SK-N-SH (cell line): ENCODE measurements at regions not wholly inside any gene's neighbourhood (a gene's known extent, or its start where the extent isn't known, plus 50 kb on each side); places are given as distances from the start of the nearest gene placed in this dataset.

Source experiments
- CTCF ChIA-PET: fragments of 300-600, 350-600 bp; formaldehyde crosslinking; extraction: SDS; loops from one replicate; lab custom pipeline; 2021; lab: Yijun Ruan, JAX
- POLR2A ChIA-PET: fragments of 350-600 bp; sonication (Branson Sonifier 250); formaldehyde crosslinking; extraction: SDS; loops from one replicate; lab custom pipeline; 2020; ENCODE audit warnings: antibody characterized with exemption, inconsistent platforms; lab: Yijun Ruan, JAX
- DNase-seq: peaks from one replicate; pipeline ENCODE4 v3.0.0; 2012
- H2AFZ ChIP-seq: fragments of 200-600 bp; sonication (generic); 2 replicates; pipeline ENCODE4 v1.8.1; 2016; ENCODE audit warnings: antibody characterized with exemption, mild to moderate bottlenecking, low read depth
- H3F3A ChIP-seq: fragments of 200-600 bp; sonication (generic); replicated peaks from 2 replicates; pipeline ENCODE3; 2016; ENCODE audit warnings: antibody characterized with exemption, mild to moderate bottlenecking; ENCODE audit not compliant: insufficient read depth
- H3K27ac ChIP-seq, 2 experiments: fragments of 200-500 bp in 1 of 2; fragments of 200-600 bp in 1 of 2; sonication (Bioruptor generic) in 1 of 2; sonication (generic), shearing (Covaris generic) in 1 of 2; 2 replicates each; pipeline versions ENCODE4 v1.5.1 to v1.6.1; 2014 to 2016; ENCODE audit warnings: low read depth in 2 of 2, inconsistent platforms in 1 of 2, low read length in 1 of 2, mild to moderate bottlenecking in 1 of 2, mixed read lengths in 1 of 2
- H3K27me3 ChIP-seq: fragments of 200-600 bp; sonication (generic), shearing (Covaris generic); 2 replicates; pipeline ENCODE4 v1.6.1; 2016; ENCODE audit warnings: mixed run types; ENCODE audit not compliant: insufficient read depth
- H3K36me3 ChIP-seq, 2 experiments: fragments of 200-500 bp in 1 of 2; fragments of 200-600 bp in 1 of 2; sonication (Bioruptor generic) in 1 of 2; sonication (generic) in 1 of 2; replicated peaks in 1 of 2; 2 replicates each; pipeline versions ENCODE3 to v1.5.1; 2014 to 2016; ENCODE audit warnings: low read length in 1 of 2, mild to moderate bottlenecking in 1 of 2; ENCODE audit not compliant: insufficient read depth in 2 of 2, control insufficient read depth in 1 of 2
- H3K4me1 ChIP-seq, 2 experiments: fragments of 200-500 bp in 1 of 2; fragments of 200-600 bp in 1 of 2; sonication (Bioruptor generic) in 1 of 2; sonication (generic), shearing (Covaris generic) in 1 of 2; 2 replicates each; pipeline versions ENCODE4 v1.5.1 to v1.6.1; 2014 to 2016; ENCODE audit warnings: low read depth in 1 of 2, low read length in 1 of 2, mixed run types in 1 of 2; ENCODE audit not compliant: insufficient read depth in 2 of 2, control insufficient read depth in 1 of 2
- H3K4me2 ChIP-seq: fragments of 200-600 bp; sonication (generic), shearing (Covaris generic); 2 replicates; pipeline ENCODE4 v1.6.1; 2017; ENCODE audit warnings: mixed run types
- H3K4me3 ChIP-seq, 2 experiments: fragments of 200-500 bp in 1 of 2; fragments of 200-600 bp in 1 of 2; sonication (Bioruptor generic) in 1 of 2; sonication (generic), shearing (Covaris generic) in 1 of 2; 2 replicates each; pipeline versions ENCODE4 v1.5.1 to v1.8.1; 2014 to 2016; ENCODE audit warnings: low read depth in 2 of 2, inconsistent platforms in 1 of 2, low read length in 1 of 2, mild to moderate bottlenecking in 1 of 2, mixed read lengths in 1 of 2, moderate library complexity in 1 of 2
- H3K79me2 ChIP-seq: fragments of 200-600 bp; sonication (generic); 2 replicates; pipeline ENCODE4 v1.8.1; 2017; ENCODE audit warnings: mild to moderate bottlenecking; ENCODE audit not compliant: insufficient read depth
- H3K9ac ChIP-seq: fragments of 200-600 bp; sonication (generic); 2 replicates; pipeline ENCODE4 v1.6.1; 2017; ENCODE audit warnings: mixed run types
- H3K9me2 ChIP-seq: fragments of 200-600 bp; sonication (generic); 2 replicates; pipeline ENCODE4 v1.6.1; 2017; ENCODE audit warnings: mixed run types
- H3K9me3 ChIP-seq: fragments of 200-600 bp; sonication (generic); 2 replicates; pipeline ENCODE4 v1.6.1; 2017; ENCODE audit warnings: mixed run types, mild to moderate bottlenecking, moderate library complexity
- H4K20me1 ChIP-seq: fragments of 200-600 bp; sonication (generic); 2 replicates; pipeline ENCODE4 v1.6.1; 2017; ENCODE audit warnings: mild to moderate bottlenecking, mixed run types; ENCODE audit not compliant: insufficient read depth
- ELF1 ChIP-seq: IDR thresholded peaks from 2 replicates; pipeline ENCODE4 v1.4.0; 2012
- NFIC ChIP-seq: IDR thresholded peaks from 2 replicates; pipeline ENCODE4 v1.4.0; 2012; ENCODE audit warnings: borderline replicate concordance
- SIN3A ChIP-seq: IDR thresholded peaks from 2 replicates; pipeline ENCODE4 v1.6.1; 2012; ENCODE audit warnings: low read depth, mild to moderate bottlenecking, low read length, moderate library complexity, borderline replicate concordance
- TCF12 ChIP-seq: IDR thresholded peaks from 2 replicates; pipeline ENCODE4 v1.4.0; 2012
- WGBS: methylation state at CpG from one replicate; pipeline ENCODE4 v1.1.6; 2017; ENCODE audit warnings: low lambda C conversion rate; 5-methylcytosine and 5-hydroxymethylcytosine counted together
- TF ChIP-seq, protein P1 (sequence below): fragments of 150-350 bp; IDR thresholded peaks from 2 replicates; pipeline ENCODE4 v1.6.1; 2017; ENCODE audit warnings: antibody characterized with exemption, low read length, low read depth, borderline replicate concordance
- TF ChIP-seq, protein P2 (sequence below): fragments of 150-350 bp; IDR thresholded peaks from 2 replicates; pipeline ENCODE4 v1.6.1; 2016; ENCODE audit warnings: mild to moderate bottlenecking, low read depth, low read length
- TF ChIP-seq, protein P3 (sequence below): IDR thresholded peaks from 2 replicates; pipeline ENCODE4 v1.4.0; 2012; ENCODE audit warnings: low read depth, borderline replicate concordance
- TF ChIP-seq, protein P4 (sequence below): fragments of 200-600 bp; sonication (generic); IDR thresholded peaks from 2 replicates; pipeline ENCODE4 v1.6.1; 2017; ENCODE audit warnings: antibody characterized with exemption, mild to moderate bottlenecking, moderate library complexity

DNA sequence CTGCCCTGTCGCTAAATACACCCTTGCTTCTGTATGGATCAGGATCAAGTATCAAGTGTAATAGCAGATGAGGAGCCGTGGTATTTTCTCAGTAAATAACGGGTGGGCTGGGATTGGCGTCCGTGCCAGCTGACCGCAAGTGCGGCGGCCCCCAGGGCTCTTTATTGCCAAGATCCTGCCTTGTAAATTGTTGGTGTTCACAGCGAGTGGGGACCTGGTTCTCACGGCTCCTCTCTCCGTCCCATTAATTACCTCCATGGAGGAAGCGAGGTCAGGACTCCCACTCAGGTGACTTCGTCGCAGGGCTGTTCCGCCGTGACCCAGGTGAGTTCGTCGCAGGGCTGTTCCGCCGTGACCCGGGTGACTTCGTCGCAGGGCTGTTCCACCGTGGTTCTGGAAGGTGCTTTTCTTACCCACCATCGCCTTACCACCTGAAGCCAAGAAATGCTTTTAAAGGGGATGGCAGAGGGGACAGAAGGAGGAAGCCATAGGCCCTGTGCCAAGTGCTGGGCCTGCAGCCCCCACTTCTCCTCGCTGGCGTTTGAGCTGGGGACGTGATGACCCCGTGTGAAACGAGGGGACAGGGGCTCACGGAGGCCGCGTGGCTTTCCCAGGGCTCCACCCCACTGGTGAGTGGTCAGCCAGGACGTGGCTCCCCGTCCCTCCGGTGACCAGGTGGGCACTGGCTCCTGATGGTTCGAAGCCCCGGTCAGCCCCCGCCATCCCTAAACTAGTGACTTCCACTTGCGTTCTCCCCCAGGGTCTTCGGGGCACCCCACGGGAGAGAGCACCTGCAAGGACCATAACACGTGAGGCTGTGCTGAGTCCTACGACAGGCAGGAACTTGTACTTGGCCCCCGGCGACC is 118.4 kb downstream of the TWIST2 start:
- TF ChIP-seq ELF1 (no peak), SIN3A (no peak), NFIC (no peak), TCF12 (no peak)
- TF ChIP-seq, protein P1, sequence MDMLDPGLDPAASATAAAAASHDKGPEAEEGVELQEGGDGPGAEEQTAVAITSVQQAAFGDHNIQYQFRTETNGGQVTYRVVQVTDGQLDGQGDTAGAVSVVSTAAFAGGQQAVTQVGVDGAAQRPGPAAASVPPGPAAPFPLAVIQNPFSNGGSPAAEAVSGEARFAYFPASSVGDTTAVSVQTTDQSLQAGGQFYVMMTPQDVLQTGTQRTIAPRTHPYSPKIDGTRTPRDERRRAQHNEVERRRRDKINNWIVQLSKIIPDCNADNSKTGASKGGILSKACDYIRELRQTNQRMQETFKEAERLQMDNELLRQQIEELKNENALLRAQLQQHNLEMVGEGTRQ, result no peak
- TF ChIP-seq, protein P2, sequence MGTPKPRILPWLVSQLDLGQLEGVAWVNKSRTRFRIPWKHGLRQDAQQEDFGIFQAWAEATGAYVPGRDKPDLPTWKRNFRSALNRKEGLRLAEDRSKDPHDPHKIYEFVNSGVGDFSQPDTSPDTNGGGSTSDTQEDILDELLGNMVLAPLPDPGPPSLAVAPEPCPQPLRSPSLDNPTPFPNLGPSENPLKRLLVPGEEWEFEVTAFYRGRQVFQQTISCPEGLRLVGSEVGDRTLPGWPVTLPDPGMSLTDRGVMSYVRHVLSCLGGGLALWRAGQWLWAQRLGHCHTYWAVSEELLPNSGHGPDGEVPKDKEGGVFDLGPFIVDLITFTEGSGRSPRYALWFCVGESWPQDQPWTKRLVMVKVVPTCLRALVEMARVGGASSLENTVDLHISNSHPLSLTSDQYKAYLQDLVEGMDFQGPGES, result no peak
- TF ChIP-seq, protein P3, sequence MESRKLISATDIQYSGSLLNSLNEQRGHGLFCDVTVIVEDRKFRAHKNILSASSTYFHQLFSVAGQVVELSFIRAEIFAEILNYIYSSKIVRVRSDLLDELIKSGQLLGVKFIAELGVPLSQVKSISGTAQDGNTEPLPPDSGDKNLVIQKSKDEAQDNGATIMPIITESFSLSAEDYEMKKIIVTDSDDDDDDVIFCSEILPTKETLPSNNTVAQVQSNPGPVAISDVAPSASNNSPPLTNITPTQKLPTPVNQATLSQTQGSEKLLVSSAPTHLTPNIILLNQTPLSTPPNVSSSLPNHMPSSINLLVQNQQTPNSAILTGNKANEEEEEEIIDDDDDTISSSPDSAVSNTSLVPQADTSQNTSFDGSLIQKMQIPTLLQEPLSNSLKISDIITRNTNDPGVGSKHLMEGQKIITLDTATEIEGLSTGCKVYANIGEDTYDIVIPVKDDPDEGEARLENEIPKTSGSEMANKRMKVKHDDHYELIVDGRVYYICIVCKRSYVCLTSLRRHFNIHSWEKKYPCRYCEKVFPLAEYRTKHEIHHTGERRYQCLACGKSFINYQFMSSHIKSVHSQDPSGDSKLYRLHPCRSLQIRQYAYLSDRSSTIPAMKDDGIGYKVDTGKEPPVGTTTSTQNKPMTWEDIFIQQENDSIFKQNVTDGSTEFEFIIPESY, result no peak
- TF ChIP-seq, protein P4, sequence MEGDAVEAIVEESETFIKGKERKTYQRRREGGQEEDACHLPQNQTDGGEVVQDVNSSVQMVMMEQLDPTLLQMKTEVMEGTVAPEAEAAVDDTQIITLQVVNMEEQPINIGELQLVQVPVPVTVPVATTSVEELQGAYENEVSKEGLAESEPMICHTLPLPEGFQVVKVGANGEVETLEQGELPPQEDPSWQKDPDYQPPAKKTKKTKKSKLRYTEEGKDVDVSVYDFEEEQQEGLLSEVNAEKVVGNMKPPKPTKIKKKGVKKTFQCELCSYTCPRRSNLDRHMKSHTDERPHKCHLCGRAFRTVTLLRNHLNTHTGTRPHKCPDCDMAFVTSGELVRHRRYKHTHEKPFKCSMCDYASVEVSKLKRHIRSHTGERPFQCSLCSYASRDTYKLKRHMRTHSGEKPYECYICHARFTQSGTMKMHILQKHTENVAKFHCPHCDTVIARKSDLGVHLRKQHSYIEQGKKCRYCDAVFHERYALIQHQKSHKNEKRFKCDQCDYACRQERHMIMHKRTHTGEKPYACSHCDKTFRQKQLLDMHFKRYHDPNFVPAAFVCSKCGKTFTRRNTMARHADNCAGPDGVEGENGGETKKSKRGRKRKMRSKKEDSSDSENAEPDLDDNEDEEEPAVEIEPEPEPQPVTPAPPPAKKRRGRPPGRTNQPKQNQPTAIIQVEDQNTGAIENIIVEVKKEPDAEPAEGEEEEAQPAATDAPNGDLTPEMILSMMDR, result no peak
- H3K79me2 ChIP-seq, result no peaks in the 10 kb centered on the region
- 79% methylated on average over 28 of the region's 46 CpGs for WGBS
- H3K4me2 ChIP-seq, result no peak overlapping the region
- H3K4me1 ChIP-seq, result peaks cover 0 to 3% of the 10 kb centered on the region in 2 experiments; a peak in 1 of 4 replicates
- no peak overlapping the region for H3K4me3 ChIP-seq
- H3K9ac ChIP-seq, result no peak overlapping the region
- no peak overlapping the region for H2AFZ ChIP-seq
- POLR2A ChIA-PET, result no interaction called here
- H3K36me3 ChIP-seq, result no peaks in the 10 kb centered on the region
- CTCF ChIA-PET, result no interaction called here
- no peaks in the 10 kb centered on the region for H3F3A ChIP-seq
- H4K20me1 ChIP-seq, result no peaks in the 10 kb centered on the region
- DNase-seq, result no peak
- no peak overlapping the region for H3K27ac ChIP-seq
- no peaks in the 10 kb centered on the region for H3K9me2 ChIP-seq
- no peaks in the 10 kb centered on the region for H3K27me3 ChIP-seq
- no peaks in the 10 kb centered on the region for H3K9me3 ChIP-seq
